ENCODE measurements at regions not wholly inside any gene's neighbourhood (a gene's known extent, or its start where the extent isn't known, plus 50 kb on each side); places are given as distances from the start of the nearest gene placed in this dataset.

GRCh38 chr1:63143482-63143881, 178.9 kb upstream of the FOXD3 start:
- H3K4me1 Mint-ChIP-seq: no peaks in the 10 kb centered on the region
- Histone ChIP-seq H3K27ac (ENCODE audit: low read length in 2 of 2) (no peak overlapping the region), H3K4me3 (ENCODE audit: control extremely low read depth in 1 of 5, extremely low read depth in 1 of 5, insufficient read depth in 1 of 5, low read depth in 2 of 5, low read length in 4 of 5) (no peak overlapping the region), H3K79me2 (ENCODE audit: control insufficient read depth, insufficient read depth, low read length) (no peaks in the 10 kb centered on the region), H3K4me1 (ENCODE audit: control insufficient read depth in 2 of 2, insufficient read depth in 2 of 2, low read length in 2 of 2) (no peaks in the 10 kb centered on the region), H3K4me2 (replicated peaks; ENCODE audit: low read depth, low read length, poor library complexity, severe bottlenecking) (no peak overlapping the region), H3K36me3 (replicated peaks in 1 of 2; ENCODE audit: control extremely low read depth in 1 of 2, control insufficient read depth in 1 of 2, extremely low read depth in 1 of 2, insufficient read depth in 2 of 2, low read length in 1 of 2) (no peaks in the 10 kb centered on the region), H2AFZ (ENCODE audit: insufficient read depth, low read depth, low read length, poor library complexity, severe bottlenecking) (no peak overlapping the region), H4K20me1 (ENCODE audit: control insufficient read depth, insufficient read depth, low read length, poor library complexity, severe bottlenecking) (no peaks in the 10 kb centered on the region), H3K9me3 (ENCODE audit: control extremely low read depth in 1 of 3, control insufficient read depth in 2 of 3, insufficient read depth in 1 of 3, low read length in 2 of 3) (no peaks in the 10 kb centered on the region), H3K9ac (ENCODE audit: low read length) (no peak overlapping the region), H3K27me3 (replicated peaks in 1 of 4; ENCODE audit: control extremely low read depth in 1 of 4, control insufficient read depth in 3 of 4, insufficient read depth in 4 of 4, low read length in 3 of 4) (peaks cover 0 to 3% (median 1%) of the 10 kb centered on the region in 4 experiments)
- H3K9me3 Mint-ChIP-seq (ENCODE audit: insufficient read depth): no peaks in the 10 kb centered on the region
- no peak for ATAC-seq (ENCODE audit: low read depth)
- DNase-seq: no peak
- CTCF ChIA-PET: no interaction called here
- H3K27me3 Mint-ChIP-seq: peaks cover 16% of the 10 kb centered on the region
- H3K4me3 Mint-ChIP-seq: no peak overlapping the region
- intact Hi-C loops (cut with micrococcal nuclease): no loop called here
- no peak for TF ChIP-seq EZH2 (IDR thresholded peaks at IDR 0.05; ENCODE audit: borderline replicate concordance, insufficient read depth, low read depth, low read length, poor library complexity, severe bottlenecking)
- TF ChIP-seq, protein P1, sequence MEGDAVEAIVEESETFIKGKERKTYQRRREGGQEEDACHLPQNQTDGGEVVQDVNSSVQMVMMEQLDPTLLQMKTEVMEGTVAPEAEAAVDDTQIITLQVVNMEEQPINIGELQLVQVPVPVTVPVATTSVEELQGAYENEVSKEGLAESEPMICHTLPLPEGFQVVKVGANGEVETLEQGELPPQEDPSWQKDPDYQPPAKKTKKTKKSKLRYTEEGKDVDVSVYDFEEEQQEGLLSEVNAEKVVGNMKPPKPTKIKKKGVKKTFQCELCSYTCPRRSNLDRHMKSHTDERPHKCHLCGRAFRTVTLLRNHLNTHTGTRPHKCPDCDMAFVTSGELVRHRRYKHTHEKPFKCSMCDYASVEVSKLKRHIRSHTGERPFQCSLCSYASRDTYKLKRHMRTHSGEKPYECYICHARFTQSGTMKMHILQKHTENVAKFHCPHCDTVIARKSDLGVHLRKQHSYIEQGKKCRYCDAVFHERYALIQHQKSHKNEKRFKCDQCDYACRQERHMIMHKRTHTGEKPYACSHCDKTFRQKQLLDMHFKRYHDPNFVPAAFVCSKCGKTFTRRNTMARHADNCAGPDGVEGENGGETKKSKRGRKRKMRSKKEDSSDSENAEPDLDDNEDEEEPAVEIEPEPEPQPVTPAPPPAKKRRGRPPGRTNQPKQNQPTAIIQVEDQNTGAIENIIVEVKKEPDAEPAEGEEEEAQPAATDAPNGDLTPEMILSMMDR (IDR thresholded peaks at IDR 0.05): no peak
- POLR2A ChIA-PET: no interaction called here
- no peak overlapping the region for H3K27ac Mint-ChIP-seq

GRCh38 chr1:63147783-63148182, 174.6 kb upstream of the FOXD3 start:
- ATAC-seq (ENCODE audit: low read depth): no peak
- Histone ChIP-seq H3K79me2 (ENCODE audit: control insufficient read depth, insufficient read depth, low read length) (no peaks in the 10 kb centered on the region), H3K36me3 (replicated peaks in 1 of 2; ENCODE audit: control extremely low read depth in 1 of 2, control insufficient read depth in 1 of 2, extremely low read depth in 1 of 2, insufficient read depth in 2 of 2, low read length in 1 of 2) (no peaks in the 10 kb centered on the region), H2AFZ (ENCODE audit: insufficient read depth, low read depth, low read length, poor library complexity, severe bottlenecking) (no peak overlapping the region), H3K9ac (ENCODE audit: low read length) (no peak overlapping the region), H3K4me2 (replicated peaks; ENCODE audit: low read depth, low read length, poor library complexity, severe bottlenecking) (no peak overlapping the region), H3K27ac (ENCODE audit: low read length in 2 of 2) (no peak overlapping the region), H3K4me3 (ENCODE audit: control extremely low read depth in 1 of 5, extremely low read depth in 1 of 5, insufficient read depth in 1 of 5, low read depth in 2 of 5, low read length in 4 of 5) (no peak overlapping the region), H4K20me1 (ENCODE audit: control insufficient read depth, insufficient read depth, low read length, poor library complexity, severe bottlenecking) (no peaks in the 10 kb centered on the region), H3K27me3 (replicated peaks in 1 of 4; ENCODE audit: control extremely low read depth in 1 of 4, control insufficient read depth in 3 of 4, insufficient read depth in 4 of 4, low read length in 3 of 4) (peaks cover 0 to 5% (median 1%) of the 10 kb centered on the region in 4 experiments), H3K4me1 (ENCODE audit: control insufficient read depth in 2 of 2, insufficient read depth in 2 of 2, low read length in 2 of 2) (no peaks in the 10 kb centered on the region), H3K9me3 (ENCODE audit: control extremely low read depth in 1 of 3, control insufficient read depth in 2 of 3, insufficient read depth in 1 of 3, low read length in 2 of 3) (no peaks in the 10 kb centered on the region)
- H3K4me3 Mint-ChIP-seq: no peak overlapping the region
- intact Hi-C loops (cut with micrococcal nuclease): no loop called here
- TF ChIP-seq, protein P1 (IDR thresholded peaks at IDR 0.05): no peak
- no peak for TF ChIP-seq EZH2 (IDR thresholded peaks at IDR 0.05; ENCODE audit: borderline replicate concordance, insufficient read depth, low read depth, low read length, poor library complexity, severe bottlenecking)
- H3K4me1 Mint-ChIP-seq: no peaks in the 10 kb centered on the region
- ChIA-PET CTCF (no interaction called here), POLR2A (no interaction called here)
- no peak for DNase-seq
- 100% methylated on average over 3 of the region's 3 CpGs for WGBS (ENCODE audit: insufficient coverage)
- H3K9me3 Mint-ChIP-seq (ENCODE audit: insufficient read depth): no peaks in the 10 kb centered on the region
- H3K27ac Mint-ChIP-seq: no peak overlapping the region
- peaks cover 29% of the 10 kb centered on the region for H3K27me3 Mint-ChIP-seq

All from B cell (primary cell).